Activated CD8-positive, alpha-beta memory T cell treated with anti-CD3 and anti-CD28 coated beads, Interleukin-2, amount 50 U/mL, for 48 hours (primary cell): ENCODE measurements at regions not wholly inside any gene's neighbourhood (a gene's known extent, or its start where the extent isn't known, plus 50 kb on each side); places are given as distances from the start of the nearest gene placed in this dataset.
"Not testable (repeated sequence)": the region's sequence is repeated elsewhere in the genome, so short reads cannot be mapped to it uniquely, and the experiment has no call there.

Experiments used
- DNase-seq: peaks from one replicate; pipeline ENCODE4 v3.0.0-alpha.2; 2020

- DNase-seq, result no peak
These were observed 140.9 kb downstream of the RNF144B start for GRCh38 chr6:18527836-18528743.

GRCh38 chr6:18530201-18530600 lies 143.1 kb downstream of the RNF144B start:
- no peak for DNase-seq

GRCh38 chr6:18532139-18532538 lies 145.0 kb downstream of the RNF144B start:
- no peak for DNase-seq

DNA sequence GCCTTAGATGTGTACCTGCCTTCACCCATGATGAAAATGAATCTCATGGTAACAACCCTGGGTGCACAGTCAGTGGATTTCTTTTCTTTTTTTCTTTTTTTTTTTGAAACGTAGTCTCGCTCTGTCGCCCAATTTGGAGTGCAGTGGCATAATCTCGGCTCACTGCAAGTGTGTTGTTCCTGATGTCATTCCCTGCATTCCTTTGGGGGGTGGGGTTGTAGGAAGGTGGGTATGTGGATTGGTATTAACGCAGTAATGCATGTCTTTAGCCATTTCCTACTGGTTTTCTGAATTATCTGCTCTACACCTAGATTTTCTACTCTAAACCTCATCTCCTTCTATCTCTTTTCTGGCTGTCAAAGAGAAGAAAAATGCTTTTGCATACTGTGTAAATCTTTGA lies 146.6 kb downstream of the RNF144B start:
- DNase-seq, result no peak

- no peak for DNase-seq
These were observed 149.5 kb downstream of the RNF144B start for GRCh38 chr6:18536591-18537055.

- DNase-seq, result no peak
These were observed 151.2 kb downstream of the RNF144B start for GRCh38 chr6:18538315-18538714.

DNA sequence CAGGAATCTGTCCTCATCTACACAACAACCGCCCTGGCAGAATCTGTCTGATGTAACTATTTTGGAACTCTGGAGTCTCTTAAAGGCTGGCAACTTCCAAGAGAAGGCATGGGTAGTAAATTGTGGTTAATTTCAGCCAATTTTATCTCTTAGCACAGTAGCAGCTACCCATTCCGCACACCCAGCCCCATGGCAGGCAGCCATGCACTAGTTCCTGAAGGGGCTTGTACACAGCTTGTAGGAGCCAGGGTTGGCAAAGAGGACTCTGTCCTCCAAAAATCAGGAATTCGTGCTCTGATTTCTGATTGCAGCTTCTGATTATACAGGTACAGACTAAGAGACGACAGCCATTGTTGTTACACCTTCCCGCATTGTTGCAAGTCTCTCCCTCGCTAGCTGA lies 155.9 kb downstream of the RNF144B start:
- no peak for DNase-seq

DNA sequence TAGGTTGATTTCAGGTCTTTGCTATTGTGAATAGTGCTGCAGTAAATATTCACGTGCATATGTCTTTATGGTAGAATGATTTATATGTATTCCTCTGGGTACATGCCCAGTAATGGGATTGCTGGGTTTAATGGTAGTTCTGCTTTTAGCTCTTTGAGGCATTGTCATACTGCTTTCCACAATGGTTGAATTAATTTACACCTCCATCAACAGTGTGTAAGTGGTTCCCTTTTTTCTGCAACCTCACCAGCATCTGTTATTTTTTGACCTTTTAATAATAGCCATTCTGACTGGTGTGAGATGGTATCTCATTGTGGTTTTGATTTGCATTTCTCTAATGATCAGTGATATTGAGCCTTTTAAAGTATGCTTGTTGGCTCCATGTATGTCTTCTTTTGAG lies 158.0 kb downstream of the RNF144B start:
- not testable (repeated sequence) for DNase-seq

- no peak for DNase-seq
These were observed 158.6 kb downstream of the RNF144B start for GRCh38 chr6:18545726-18546125.

GRCh38 chr6:18550119-18550518 lies 163.0 kb downstream of the RNF144B start:
- no peak for DNase-seq

GRCh38 chr6:18551228-18551627 lies 164.1 kb downstream of the RNF144B start:
- no peak for DNase-seq

DNA sequence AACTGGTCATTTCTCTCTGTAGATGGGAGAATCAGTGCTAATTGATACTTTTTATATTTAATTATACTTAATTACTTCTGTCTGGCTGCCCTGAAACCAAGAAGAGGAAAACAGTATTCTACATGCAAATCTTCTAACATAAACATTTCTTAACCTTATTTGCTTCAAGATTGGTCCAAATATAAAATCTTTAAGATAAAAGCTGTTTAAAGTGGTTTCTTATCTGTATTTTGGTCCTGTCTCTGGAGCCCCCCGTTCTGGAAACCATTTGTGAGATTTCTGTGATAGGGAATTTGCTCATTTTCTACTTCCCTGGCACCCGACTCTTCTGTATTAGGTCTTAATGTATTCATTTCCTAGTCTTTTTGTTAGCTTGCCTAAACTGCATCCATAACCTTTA lies 168.6 kb downstream of the RNF144B start:
- DNase-seq, result no peak

- DNase-seq, result no peak
These were observed 174.0 kb downstream of the RNF144B start for GRCh38 chr6:18561037-18561750.

- DNase-seq, result no peak
These were observed 175.6 kb downstream of the RNF144B start for GRCh38 chr6:18562726-18563125.

DNA sequence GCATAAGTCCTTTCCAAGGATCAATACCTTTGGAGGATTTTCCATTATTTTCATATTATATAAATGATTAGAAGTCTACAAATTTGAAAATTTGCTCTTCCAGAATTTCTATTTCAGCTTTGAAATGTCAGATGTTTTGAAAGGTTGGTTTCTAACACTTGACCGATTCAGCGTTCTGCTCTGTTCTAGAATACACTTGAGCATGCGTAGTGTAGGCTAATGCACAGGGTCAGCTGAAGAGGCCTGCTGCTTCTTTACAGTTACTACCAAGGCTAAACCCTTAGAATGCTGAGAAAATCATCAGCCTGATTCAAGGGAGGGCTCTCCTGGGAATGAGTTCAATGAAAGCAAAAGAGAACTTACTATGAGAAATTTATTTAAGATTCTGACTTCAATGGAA lies 177.6 kb downstream of the RNF144B start:
- no peak for DNase-seq

DNA sequence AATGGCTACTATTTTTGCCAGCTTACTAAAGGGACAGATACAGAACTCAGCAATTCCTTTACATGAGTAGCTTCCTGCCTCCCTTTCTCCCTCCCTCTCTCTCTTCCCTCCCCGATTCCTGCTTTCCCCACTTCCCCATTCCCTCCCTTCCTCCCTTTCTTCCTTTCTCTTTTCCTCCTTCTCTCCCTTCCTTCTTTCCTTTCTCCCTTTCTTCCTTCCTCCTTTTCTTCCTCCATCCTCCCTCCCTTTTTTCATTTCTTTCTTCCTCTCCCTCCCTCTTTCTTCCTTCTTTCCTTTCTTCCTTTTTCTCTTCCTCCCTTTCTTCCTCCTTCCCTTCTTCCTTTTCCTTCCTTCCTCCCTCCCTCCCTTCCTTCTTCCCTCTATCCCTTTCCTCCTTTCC lies 178.1 kb downstream of the RNF144B start:
- DNase-seq, result no peak

GRCh38 chr6:18567380-18567779 lies 180.2 kb downstream of the RNF144B start:
- DNase-seq, result no peak

GRCh38 chr6:18577491-18577890 lies 190.3 kb downstream of the RNF144B start:
- DNase-seq, result no peak

GRCh38 chr6:18579166-18579565 lies 192.0 kb downstream of the RNF144B start:
- DNase-seq, result no peak

DNA sequence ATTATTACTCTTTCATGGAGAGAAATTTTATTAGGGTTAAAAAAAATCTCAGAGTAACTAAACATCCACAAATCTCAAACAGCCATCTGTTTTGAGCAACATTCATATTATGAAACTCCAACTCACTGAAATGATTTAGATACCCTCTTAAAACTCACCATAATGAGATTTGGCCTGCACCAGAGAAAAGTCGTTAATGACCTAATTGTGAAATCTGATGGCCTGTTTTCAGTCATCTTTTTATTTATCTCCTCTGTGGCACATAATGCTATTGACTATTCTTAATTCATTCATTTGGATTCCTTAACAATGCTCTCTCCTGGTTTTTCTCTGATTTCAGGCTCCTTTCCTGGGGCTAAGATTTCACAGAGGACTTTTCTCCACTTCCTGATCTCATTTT lies 192.7 kb downstream of the RNF144B start:
- no peak for DNase-seq

DNA sequence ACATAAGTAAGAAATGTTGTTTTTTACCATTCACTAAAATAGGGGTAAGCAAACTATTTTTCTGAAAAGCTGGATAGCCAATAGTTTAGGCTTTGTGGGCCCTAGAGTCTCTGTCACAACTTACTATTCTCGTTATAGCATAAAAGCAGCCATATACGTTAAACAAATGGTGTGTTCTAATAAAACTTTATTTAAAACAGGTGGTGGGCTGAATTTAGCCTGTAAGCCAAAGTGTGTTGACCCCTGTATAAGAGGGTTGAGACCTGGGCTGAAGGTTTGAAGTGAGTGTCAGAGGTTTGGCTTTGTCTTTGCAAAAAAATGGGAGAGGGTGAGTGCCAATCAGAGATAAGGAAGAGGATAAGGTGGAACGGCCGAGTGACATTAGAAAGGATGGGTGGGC lies 197.2 kb downstream of the RNF144B start:
- DNase-seq, result no peak

- DNase-seq, result no peak
These were observed 198.0 kb downstream of the RNF144B start for GRCh38 chr6:18585032-18585573.

DNA sequence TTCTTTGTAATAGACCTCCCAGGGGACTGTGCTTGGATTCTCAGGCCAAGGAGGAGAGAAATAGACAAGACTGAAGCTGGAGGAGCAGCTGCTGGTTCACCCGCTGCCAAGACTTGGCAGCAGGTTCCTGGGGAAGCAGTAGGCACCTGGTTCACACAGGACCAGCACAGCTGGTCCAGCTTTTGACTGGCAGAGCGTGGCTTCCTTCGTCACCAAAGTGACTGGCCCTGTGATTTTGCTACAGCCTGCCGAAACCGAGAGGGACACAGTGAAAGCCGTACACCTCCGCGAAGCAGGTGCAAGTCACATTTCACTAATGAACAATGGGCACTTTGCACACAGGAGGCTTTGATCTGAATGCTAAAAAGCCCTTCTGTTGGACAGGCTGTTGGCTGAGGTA lies 199.0 kb downstream of the RNF144B start:
- no peak for DNase-seq
